ENCODE measurements at regions not wholly inside any gene's neighbourhood (a gene's known extent, or its start where the extent isn't known, plus 50 kb on each side); places are given as distances from the start of the nearest gene placed in this dataset.

GRCh38 chr11:76270389-76270788, 64.1 kb upstream of the WNT11 start:
- ChIA-PET CTCF (interaction anchor here (0.6 kb wide), 1 partner anchor 466 kb away, joined by 5 read pairs; no protein-coding TSS in a partner anchor), POLR2A (interaction anchor here (0.6 to 0.7 kb wide), 2 partner anchors 18 to 33 kb away, joined by 3 read pairs; no protein-coding TSS in a partner anchor)
- Histone ChIP-seq H3K9me3 (ENCODE audit: control insufficient read depth, insufficient read depth, low read depth, low read length) (0 out of 2 replicates have a peak, but pooled peaks cover 5% of the 10 kb centered on the region), H3K4me3 (ENCODE audit: low read depth in 2 of 2, low read length in 2 of 2) (no peak overlapping the region), H3K27me3 (ENCODE audit: control insufficient read depth, insufficient read depth, low read length) (no peaks in the 10 kb centered on the region), H3K4me1 (ENCODE audit: control insufficient read depth, insufficient read depth, low read length) (no peaks in the 10 kb centered on the region), H3K36me3 (ENCODE audit: control insufficient read depth, insufficient read depth, low read length) (no peaks in the 10 kb centered on the region), H3K27ac (ENCODE audit: low read length) (no peak overlapping the region)
- no peak for ATAC-seq
- in situ Hi-C loops (cut with HindIII; ENCODE audit: low pct_unique_long_range_greater_than_20kb, low sequenced_read_pairs) = no loop called here
- DNase-seq (ENCODE audit: low read depth, low spot score) = no peak
- no TSS peak for BruUV-seq (replicated peaks)
- TF ChIP-seq CTCF (IDR thresholded peaks at IDR 0.05) = no peak
- no peak for TF ChIP-seq POLR2AphosphoS5 (IDR thresholded peaks at IDR 0.05; ENCODE audit: low read depth, low read length)
- TF ChIP-seq SIN3A (IDR thresholded peaks at IDR 0.05; ENCODE audit: borderline replicate concordance, insufficient read depth, low read depth, low read length) = no peak
- no peak for TF ChIP-seq TCF7L2 (IDR thresholded peaks at IDR 0.05; ENCODE audit: low read depth, low read length)
- no peak for TF ChIP-seq REST (IDR thresholded peaks at IDR 0.05; ENCODE audit: insufficient read depth in 1 of 2, low read depth in 2 of 2, low read length in 1 of 2)
- intact Hi-C loops (cut with micrococcal nuclease; ENCODE audit: unreplicated experiment) = no loop called here

- H3K36me3 ChIP-seq (ENCODE audit: control insufficient read depth, insufficient read depth, low read length) = no peaks in the 10 kb centered on the region
- DNase-seq (ENCODE audit: low read depth, low spot score) (no peak), ATAC-seq (no peak)
- POLR2A ChIA-PET = interaction anchor here (0.6 to 0.7 kb wide), 2 partner anchors 18 to 33 kb away, joined by 3 read pairs; no protein-coding TSS in a partner anchor
- no peaks in the 10 kb centered on the region for H3K27me3 ChIP-seq (ENCODE audit: control insufficient read depth, insufficient read depth, low read length)
- CTCF ChIA-PET = no interaction called here
- no peaks in the 10 kb centered on the region for H3K4me1 ChIP-seq (ENCODE audit: control insufficient read depth, insufficient read depth, low read length)
- H3K27ac ChIP-seq (ENCODE audit: low read length) = no peak overlapping the region
- H3K4me3 ChIP-seq (ENCODE audit: low read depth in 2 of 2, low read length in 2 of 2) = no peak overlapping the region
- in situ Hi-C loops (cut with HindIII; ENCODE audit: low pct_unique_long_range_greater_than_20kb, low sequenced_read_pairs) (no loop called here), intact Hi-C loops (cut with micrococcal nuclease; ENCODE audit: unreplicated experiment) (no loop called here)
- BruUV-seq (replicated peaks) = no TSS peak
- 0 out of 2 replicates have a peak, but pooled peaks cover 5% of the 10 kb centered on the region for H3K9me3 ChIP-seq (ENCODE audit: control insufficient read depth, insufficient read depth, low read depth, low read length)
- TF ChIP-seq TCF7L2 (IDR thresholded peaks at IDR 0.05; ENCODE audit: low read depth, low read length) (no peak), CTCF (IDR thresholded peaks at IDR 0.05) (no peak), SIN3A (IDR thresholded peaks at IDR 0.05; ENCODE audit: borderline replicate concordance, insufficient read depth, low read depth, low read length) (no peak), POLR2AphosphoS5 (IDR thresholded peaks at IDR 0.05; ENCODE audit: low read depth, low read length) (no peak), REST (IDR thresholded peaks at IDR 0.05; ENCODE audit: insufficient read depth in 1 of 2, low read depth in 2 of 2, low read length in 1 of 2) (no peak)
Measured at GRCh38 chr11:76269661-76270261, 63.5 kb upstream of the WNT11 start.
